HG03520 (cell line): ENCODE measurements at regions not wholly inside any gene's neighbourhood (a gene's known extent, or its start where the extent isn't known, plus 50 kb on each side); places are given as distances from the start of the nearest gene placed in this dataset.
"Not testable (repeated sequence)": the region's sequence is repeated elsewhere in the genome, so short reads cannot be mapped to it uniquely, and the experiment has no call there.

Experiments used
- ATAC-seq: cut with Tn5 transposase; IDR thresholded peaks from one replicate; pipeline ENCODE4 v1.9.1; 2021; ENCODE audit warnings: mild to moderate bottlenecking, moderate library complexity; ENCODE audit not compliant: unreplicated experiment

DNA sequence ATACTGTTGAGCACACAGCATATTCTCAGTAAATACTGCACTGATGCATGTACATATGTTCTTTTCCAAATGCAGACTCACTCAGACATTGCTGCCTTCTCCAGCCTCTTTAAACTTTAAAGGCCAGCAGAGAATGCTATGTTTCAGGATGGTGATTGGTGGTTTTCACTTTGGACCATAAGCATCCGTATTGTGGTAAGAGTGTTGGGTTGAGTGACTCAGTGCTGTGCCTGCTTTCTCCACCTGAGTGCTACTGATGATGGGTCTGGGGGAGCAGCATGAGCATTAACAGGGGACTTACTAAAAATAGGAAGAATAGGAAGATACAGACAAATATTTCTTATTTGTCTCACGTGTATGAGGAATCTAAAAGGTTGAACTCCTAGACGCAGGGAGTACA lies 56.3 kb upstream of the ZNF92 start:
- ATAC-seq = no peak

DNA sequence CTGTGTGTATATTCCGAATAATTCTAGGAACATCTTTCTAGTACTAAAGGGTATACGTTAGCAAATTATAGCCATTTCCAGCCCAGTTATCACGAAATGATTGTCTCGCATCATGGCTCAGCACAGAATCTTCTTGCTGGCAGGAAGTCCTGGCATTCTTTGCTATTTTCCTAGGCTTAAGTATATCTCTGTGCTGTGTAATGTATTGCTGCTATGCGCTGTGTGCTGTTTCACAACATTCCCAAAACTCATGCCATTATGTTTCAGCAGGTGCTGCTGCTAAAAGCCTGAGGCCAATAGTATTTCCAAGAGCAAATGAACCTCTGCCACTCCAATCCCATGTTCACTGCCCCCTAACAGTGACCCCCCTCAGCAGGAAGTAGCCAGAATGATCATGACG lies 62.9 kb upstream of the ZNF92 start:
- no peak for ATAC-seq

DNA sequence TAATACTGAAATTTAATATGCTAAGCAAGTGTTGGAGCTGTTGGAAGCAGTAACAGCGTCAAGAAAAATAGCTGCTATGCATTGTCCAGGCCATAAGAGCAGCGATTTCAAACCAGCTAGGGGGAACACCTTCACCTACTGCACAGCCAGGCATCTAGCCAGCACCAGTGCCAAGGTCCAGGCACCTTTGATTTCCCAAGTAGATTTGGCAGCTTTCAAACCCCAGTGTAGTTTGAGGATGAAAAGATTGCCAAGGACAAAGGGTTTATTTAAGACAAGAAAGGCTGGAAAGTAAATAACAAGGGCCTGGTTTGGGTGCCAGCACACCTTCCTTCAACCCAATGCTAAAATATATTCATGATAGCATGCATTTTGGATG lies 65.4 kb upstream of the ZNF92 start:
- no peak for ATAC-seq

GRCh38 chr7:65307651-65308299 lies 65.9 kb upstream of the ZNF92 start:
- peak; percentile 80 for ATAC-seq

DNA sequence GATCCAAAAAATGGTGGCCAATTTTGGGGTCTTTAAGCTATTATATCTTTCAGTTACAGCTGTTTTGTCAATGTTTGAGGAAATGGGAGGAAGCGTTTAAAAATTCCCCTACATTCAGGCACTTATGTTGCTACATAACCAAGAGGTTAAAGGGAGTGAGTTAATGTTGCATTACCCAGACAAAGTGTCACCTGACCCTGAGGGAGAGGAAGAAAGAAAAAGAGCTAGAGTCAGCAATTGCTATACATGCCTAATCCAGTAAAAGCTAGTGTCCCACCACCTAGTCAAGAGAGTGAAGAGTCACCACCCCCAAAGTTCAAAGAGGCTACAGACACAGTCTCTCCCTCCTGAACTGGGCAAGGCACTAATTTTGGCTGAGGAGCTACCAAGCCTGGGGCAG lies 69.5 kb upstream of the ZNF92 start:
- ATAC-seq = no peak

GRCh38 chr7:65302883-65303282 lies 70.8 kb upstream of the ZNF92 start:
- ATAC-seq = no peak

DNA sequence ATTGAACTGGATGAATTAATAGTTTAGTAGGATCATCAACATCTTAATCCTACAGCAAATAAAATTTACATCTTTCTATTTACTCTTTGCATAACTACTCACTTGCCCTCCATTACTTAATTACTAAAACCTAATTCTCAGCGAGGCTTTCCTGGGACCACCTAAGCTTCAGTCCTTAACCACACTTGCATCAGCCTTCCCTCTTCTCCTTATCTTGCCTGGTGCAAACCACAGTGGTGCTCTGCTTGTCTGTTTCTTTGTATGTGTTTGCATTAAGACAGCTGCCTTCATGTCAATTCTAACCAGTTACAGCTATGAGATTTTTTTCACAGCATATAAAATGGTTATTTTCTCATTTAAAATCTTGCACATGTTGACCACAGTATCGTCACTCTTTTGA lies 72.6 kb upstream of the ZNF92 start:
- ATAC-seq = no peak

- ATAC-seq = no peak
These were observed 78.2 kb upstream of the ZNF92 start for GRCh38 chr7:65295409-65295808.

- ATAC-seq = not testable (repeated sequence)
These were observed 83.3 kb upstream of the ZNF92 start for GRCh38 chr7:65290340-65290739.

DNA sequence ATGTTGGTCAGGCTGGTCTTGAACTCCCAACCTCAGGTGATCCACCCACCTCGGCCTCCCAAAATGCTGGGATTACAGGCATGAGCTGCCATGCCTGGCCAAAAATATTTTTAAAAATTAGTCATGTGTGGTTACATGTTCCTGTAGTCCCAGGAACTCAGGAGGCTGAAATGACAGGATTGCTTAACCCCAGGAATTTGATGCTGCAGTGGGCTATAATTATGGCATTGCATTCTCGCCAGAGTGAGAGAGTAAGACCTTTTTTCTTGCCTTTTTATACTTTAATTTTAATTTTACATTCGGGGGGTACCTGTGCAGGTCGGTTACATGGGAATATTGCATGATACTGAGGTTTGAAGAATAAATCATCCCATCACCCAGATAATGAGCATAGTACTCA lies 86.6 kb upstream of the ZNF92 start:
- no peak for ATAC-seq

DNA sequence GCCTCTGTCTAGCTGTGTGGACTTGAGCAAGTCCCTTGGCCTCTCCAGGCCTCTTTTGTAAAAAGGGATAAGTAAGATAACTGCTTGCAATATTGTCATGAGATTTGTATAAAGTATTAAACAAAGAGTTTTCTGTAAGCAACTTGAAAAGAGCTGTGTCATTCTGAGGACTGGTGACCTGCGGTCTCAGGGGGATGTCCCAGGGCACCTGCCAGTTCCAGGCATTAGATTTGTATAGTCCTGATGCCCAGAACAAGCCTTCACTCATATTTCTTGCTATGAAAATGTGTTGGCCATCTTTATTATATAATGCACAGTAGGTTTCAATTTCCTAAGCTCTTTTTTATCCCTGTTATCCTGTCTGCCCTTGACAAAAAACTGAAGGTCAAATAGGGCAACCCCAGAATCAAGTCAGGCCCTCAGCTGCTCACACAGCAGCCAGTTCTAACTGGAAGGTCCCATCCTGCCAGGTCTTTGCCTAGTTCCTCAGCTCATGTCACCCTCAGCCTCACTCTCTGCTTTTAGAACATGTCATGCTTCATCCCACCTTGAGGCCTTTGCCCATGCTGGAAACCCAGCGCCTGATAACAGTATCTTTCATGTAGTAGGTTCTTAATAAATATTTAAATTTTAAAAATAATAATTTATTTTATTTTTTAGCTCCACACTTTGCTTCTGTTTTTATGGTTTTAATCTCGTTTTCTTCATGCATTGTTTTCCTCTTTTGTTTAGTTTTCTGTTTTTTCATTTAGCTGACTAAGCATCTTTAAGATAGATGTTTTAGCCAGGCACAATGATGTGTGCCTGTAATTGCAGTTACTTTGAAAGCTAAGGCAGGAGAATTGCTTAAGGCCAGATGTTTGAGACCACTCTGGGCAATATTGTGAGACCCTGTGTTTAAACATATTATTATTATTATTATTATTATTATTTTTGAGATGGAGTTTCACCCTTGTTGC lies 87.5 kb upstream of the ZNF92 start:
- ATAC-seq = no peak

GRCh38 chr7:65285241-65285640 lies 88.4 kb upstream of the ZNF92 start:
- not testable (repeated sequence) for ATAC-seq

- no peak for ATAC-seq
These were observed 93.9 kb upstream of the ZNF92 start for GRCh38 chr7:65279795-65280194.

- no peak for ATAC-seq
These were observed 96.8 kb upstream of the ZNF92 start for GRCh38 chr7:65276822-65277221.

DNA sequence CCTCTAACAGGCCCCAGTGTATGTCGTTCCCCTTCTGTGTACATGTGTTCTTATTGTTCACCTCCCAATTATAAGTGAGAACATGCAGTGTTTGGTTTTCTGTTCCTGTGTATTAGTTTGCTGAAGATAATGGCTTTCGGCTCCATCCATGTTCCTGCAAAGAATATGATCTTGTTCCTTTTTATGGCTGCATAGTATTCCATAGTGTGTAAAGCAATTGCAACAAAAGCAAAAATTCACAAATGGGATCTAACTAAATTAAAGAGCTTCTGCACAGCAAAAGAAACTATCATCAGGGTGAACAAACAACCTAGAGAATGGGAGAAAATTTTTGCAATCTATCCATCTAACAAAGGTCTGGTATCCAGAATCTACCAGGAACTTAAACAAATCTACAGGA lies 102.2 kb upstream of the ZNF92 start:
- not testable (repeated sequence) for ATAC-seq

- peak; percentile 94 for ATAC-seq
These were observed 104.4 kb upstream of the ZNF92 start for GRCh38 chr7:65269150-65269856.

DNA sequence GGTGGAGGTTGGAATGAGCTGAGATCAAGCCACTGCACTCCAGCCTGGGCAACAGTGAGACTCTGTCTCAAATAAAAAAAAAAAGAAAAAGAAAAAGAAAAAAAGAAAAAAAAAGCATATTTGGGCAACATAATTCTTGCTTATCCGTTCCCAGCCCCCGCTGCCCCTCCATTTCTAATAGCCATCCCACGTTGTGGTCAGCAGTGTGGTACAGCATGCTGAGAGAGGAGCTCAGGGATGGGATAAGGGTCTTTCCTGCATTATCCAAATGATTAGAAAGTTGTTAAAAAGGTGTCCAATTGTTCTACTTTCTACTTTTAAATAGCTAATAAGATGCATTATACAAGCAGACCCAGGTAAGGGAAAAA lies 104.9 kb upstream of the ZNF92 start:
- ATAC-seq = no peak

GRCh38 chr7:65265933-65266519 lies 107.6 kb upstream of the ZNF92 start:
- ATAC-seq = no peak

- ATAC-seq = no peak
These were observed 109.4 kb upstream of the ZNF92 start for GRCh38 chr7:65264258-65264657.

- ATAC-seq = not testable (repeated sequence)
These were observed 113.0 kb upstream of the ZNF92 start for GRCh38 chr7:65260673-65261072.

DNA sequence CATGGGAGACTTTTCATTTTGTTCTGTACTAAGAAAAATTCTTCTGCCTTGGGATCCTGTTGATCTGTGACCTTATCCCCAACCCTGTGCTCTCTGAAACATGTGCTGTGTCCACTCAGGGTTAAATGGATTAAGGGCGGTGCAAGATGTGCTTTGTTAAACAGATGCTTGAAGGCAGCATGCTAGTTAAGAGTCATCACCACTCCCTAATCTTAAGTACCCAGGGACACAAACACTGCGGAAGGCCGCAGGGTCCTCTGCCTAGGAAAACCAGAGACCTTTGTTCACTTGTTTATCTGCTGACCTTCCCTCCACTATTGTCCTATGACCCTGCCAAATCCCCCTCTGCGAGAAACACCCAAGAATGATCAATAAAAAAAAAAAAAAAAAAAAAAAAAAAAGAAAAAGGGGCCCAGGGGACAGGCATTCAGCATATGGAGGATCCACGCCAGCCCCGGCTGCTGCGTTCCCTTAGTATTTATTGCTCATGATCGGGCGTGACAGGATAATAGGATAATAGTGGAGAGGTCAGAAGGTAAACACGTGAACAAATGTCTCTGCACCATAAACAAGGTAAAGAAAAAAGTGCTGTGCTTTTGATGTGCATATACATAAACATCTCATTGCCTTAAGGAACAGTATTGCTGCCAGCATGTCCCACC lies 113.7 kb upstream of the ZNF92 start:
- not testable (repeated sequence) for ATAC-seq
